ENCODE measurements at regions not wholly inside any gene's neighbourhood (a gene's known extent, or its start where the extent isn't known, plus 50 kb on each side); places are given as distances from the start of the nearest gene placed in this dataset.

GRCh38 chr2:128519517-128520215 lies 201.0 kb upstream of the HS6ST1 start:
- TF ChIP-seq CTCF (IDR thresholded peaks at IDR 0.05; ENCODE audit: low read length) = no peak
- no peak for TF ChIP-seq EZH2 (optimal IDR thresholded peaks at IDR 0.05; ENCODE audit: low read depth, low read length)
- TF ChIP-seq EZH2phosphoT487 (IDR thresholded peaks at IDR 0.05; ENCODE audit: low read length) = no peak
